ENCODE measurements at regions not wholly inside any gene's neighbourhood (a gene's known extent, or its start where the extent isn't known, plus 50 kb on each side); places are given as distances from the start of the nearest gene placed in this dataset.

DNA sequence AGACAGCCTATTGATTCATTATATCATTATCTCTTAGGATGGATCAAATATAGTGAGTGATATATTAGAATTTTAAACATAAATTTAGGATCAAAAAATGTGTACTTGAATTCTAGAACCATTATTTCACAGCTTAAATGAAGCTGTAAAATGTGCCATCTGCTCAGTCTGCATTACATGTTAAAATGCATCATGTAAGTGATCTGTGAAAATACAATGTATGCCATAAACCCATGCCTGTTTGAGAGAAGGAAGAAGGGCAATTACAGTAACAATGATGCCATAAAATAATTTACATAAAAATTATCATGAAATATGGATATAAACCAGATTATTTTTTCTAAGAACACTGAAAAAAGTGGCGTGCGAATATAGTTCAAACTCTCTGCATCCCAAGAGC lies 1066.0 kb upstream of the ADGRL4 start:
- no peak overlapping the region for H3K4ac ChIP-seq (replicated peaks; ENCODE audit: insufficient read length, low read depth, low read length)
- H3K4me2 ChIP-seq (ENCODE audit: insufficient read depth in 1 of 2, low read depth in 2 of 2, low read length in 2 of 2), result no peak overlapping the region
- no peaks in the 10 kb centered on the region for H3K27me3 ChIP-seq (replicated peaks in 1 of 4; ENCODE audit: control insufficient read depth in 3 of 4, extremely low read depth in 1 of 4, insufficient read depth in 3 of 4, low read length in 3 of 4)
- no peak overlapping the region for H3K27ac ChIP-seq (ENCODE audit: low read depth, low read length)
- H3K23ac ChIP-seq (ENCODE audit: insufficient read length), result no peak overlapping the region
- no peaks in the 10 kb centered on the region for H3K79me1 ChIP-seq (ENCODE audit: low read depth, low read length)
- ChIA-PET POLR2A (ENCODE audit: partially characterized antibody) (no interaction called here), CTCF (ENCODE audit: partially characterized antibody) (no interaction called here)
- no peak overlapping the region for H4K8ac ChIP-seq (ENCODE audit: extremely low read depth, insufficient read depth, low read length)
- no peak overlapping the region for H4K91ac ChIP-seq (replicated peaks; ENCODE audit: insufficient read length, low read length)
- H3K14ac ChIP-seq (ENCODE audit: insufficient read length), result no peak overlapping the region
- FAIRE-seq, result no peak
- WGBS, 2 experiments (ENCODE audit: extremely low coverage in 1 of 2, insufficient coverage in 1 of 2, insufficient read length in 1 of 2, insufficient replicate concordance in 2 of 2, low coverage in 1 of 2, low lambda C conversion rate in 2 of 2, missing lambda C conversion rate in 1 of 2), result 90% methylated on average over 2 of the region's 2 CpGs; no CpG with 5 or more reads in 1 of the 2 experiments
- H3K56ac ChIP-seq (replicated peaks; ENCODE audit: insufficient read length, low read depth, low read length), result no peak overlapping the region
- H2BK5ac ChIP-seq (ENCODE audit: low read depth, low read length), result no peak overlapping the region
- H2BK120ac ChIP-seq (replicated peaks; ENCODE audit: low read depth, low read length), result no peak overlapping the region
- H3K4me1 ChIP-seq (replicated peaks in 1 of 4; ENCODE audit: control insufficient read depth in 3 of 4, insufficient read depth in 4 of 4, low read length in 3 of 4), result no peaks in the 10 kb centered on the region
- H2AK5ac ChIP-seq (ENCODE audit: low read depth, low read length), result no peak overlapping the region
- TF ChIP-seq SRF (IDR thresholded peaks at IDR 0.05; ENCODE audit: low read depth, low read length) (no peak), HDAC2 (IDR thresholded peaks at IDR 0.05; ENCODE audit: borderline replicate concordance in 1 of 2, low read depth in 2 of 2, low read length in 2 of 2) (no peak), SP4 (IDR thresholded peaks at IDR 0.05; ENCODE audit: low read length) (no peak), GTF2F1 (IDR thresholded peaks at IDR 0.05; ENCODE audit: borderline replicate concordance, low read depth, low read length) (no peak)
- no peaks in the 10 kb centered on the region for H3K9me3 ChIP-seq (ENCODE audit: insufficient read depth in 2 of 2, low read depth in 1 of 2, low read length in 1 of 2)
- H4K5ac ChIP-seq (ENCODE audit: insufficient read length, low read depth, low read length), result no peak overlapping the region
- H2BK12ac ChIP-seq (ENCODE audit: low read depth, low read length), result no peak overlapping the region
- no peak overlapping the region for H3K18ac ChIP-seq (ENCODE audit: extremely low read depth, low read length)
- H3K9ac ChIP-seq (replicated peaks in 1 of 4; ENCODE audit: extremely low read depth in 1 of 4, low read depth in 3 of 4, low read length in 3 of 4), result no peak overlapping the region
- H3K4me3 ChIP-seq (ENCODE audit: extremely low read depth in 1 of 4, insufficient read depth in 2 of 4, low read depth in 3 of 4, low read length in 4 of 4), result no peak overlapping the region
- no peaks in the 10 kb centered on the region for H3K36me3 ChIP-seq (ENCODE audit: control insufficient read depth in 2 of 4, insufficient read depth in 4 of 4, low read length in 3 of 4)
- H2AFZ ChIP-seq (ENCODE audit: low read length), result no peak overlapping the region
- H4K20me1 ChIP-seq (replicated peaks in 1 of 2; ENCODE audit: control insufficient read depth in 1 of 2, insufficient read depth in 2 of 2, low read length in 2 of 2), result no peaks in the 10 kb centered on the region
- H2BK20ac ChIP-seq (ENCODE audit: low read length), result no peak overlapping the region
- no peak for DNase-seq (ENCODE audit: low read depth in 1 of 2, low spot score in 2 of 2)
- no peak overlapping the region for H2BK15ac ChIP-seq (ENCODE audit: low read length)
- no peaks in the 10 kb centered on the region for H3K23me2 ChIP-seq (ENCODE audit: low read depth, low read length)
- no peaks in the 10 kb centered on the region for H3K79me2 ChIP-seq (ENCODE audit: control insufficient read depth in 1 of 2, insufficient read depth in 2 of 2, low read length in 2 of 2)

Data from H1 (cell line).